Dendritic cell treated with granulocyte-macrophage colony-stimulating factor and Interleukin-4, amounts not matched to agents 40 ng/mL and 50 ng/mL, for 4 days (primary cell): ENCODE measurements at regions not wholly inside any gene's neighbourhood (a gene's known extent, or its start where the extent isn't known, plus 50 kb on each side); places are given as distances from the start of the nearest gene placed in this dataset.

ENCODE experiments used
- H3K27ac Mint-ChIP-seq: one replicate; pipeline ENCODE4 v1.8.0; 2022; ENCODE audit warnings: mild to moderate bottlenecking, mixed read lengths
- H3K27me3 Mint-ChIP-seq: one replicate; pipeline ENCODE4 v1.8.0; 2022; ENCODE audit warnings: mild to moderate bottlenecking, mixed read lengths
- H3K36me3 Mint-ChIP-seq: one replicate; pipeline ENCODE4 v1.8.0; 2022; ENCODE audit warnings: low read depth, mixed read lengths
- H3K4me1 Mint-ChIP-seq: one replicate; pipeline ENCODE4 v1.8.0; 2022; ENCODE audit warnings: low read depth, mixed read lengths
- H3K4me3 Mint-ChIP-seq: one replicate; pipeline ENCODE4 v1.8.0; 2022; ENCODE audit warnings: mild to moderate bottlenecking, moderate library complexity, mixed read lengths
- H3K9me3 Mint-ChIP-seq: one replicate; pipeline ENCODE4 v1.8.0; 2022; ENCODE audit warnings: mixed read lengths
- intact Hi-C: fragments of 100-400 bp; cut with micrococcal nuclease; formaldehyde crosslinking; loops from one replicate; pipeline ENCODE4 v1.15.0; 2022

DNA sequence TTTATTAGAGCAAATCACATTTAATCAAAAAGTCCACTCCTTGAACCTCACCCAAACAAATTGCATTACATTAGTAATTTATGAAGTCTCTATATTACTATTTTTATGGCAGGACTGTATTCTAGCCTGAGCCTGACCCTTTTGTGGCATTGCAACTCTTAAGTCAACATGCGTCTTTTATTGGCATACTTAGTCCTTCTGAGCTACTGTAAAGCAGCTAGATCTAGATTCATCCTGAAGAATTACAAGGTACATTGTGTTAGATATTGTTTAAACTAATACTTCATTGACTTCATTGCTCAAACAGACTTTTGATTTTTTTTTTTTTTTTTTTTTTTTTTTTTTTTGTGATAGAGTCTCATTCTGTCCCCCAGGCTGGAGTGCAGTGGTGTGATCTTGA, 1842.5 kb upstream of the CDH9 start:
- Mint-ChIP-seq H3K4me3 (no peak overlapping the region), H3K27me3 (no peaks in the 10 kb centered on the region), H3K4me1 (no peaks in the 10 kb centered on the region), H3K9me3 (peaks cover 43% of the 10 kb centered on the region), H3K27ac (no peak overlapping the region), H3K36me3 (no peaks in the 10 kb centered on the region)
- intact Hi-C loops: no loop called here

DNA sequence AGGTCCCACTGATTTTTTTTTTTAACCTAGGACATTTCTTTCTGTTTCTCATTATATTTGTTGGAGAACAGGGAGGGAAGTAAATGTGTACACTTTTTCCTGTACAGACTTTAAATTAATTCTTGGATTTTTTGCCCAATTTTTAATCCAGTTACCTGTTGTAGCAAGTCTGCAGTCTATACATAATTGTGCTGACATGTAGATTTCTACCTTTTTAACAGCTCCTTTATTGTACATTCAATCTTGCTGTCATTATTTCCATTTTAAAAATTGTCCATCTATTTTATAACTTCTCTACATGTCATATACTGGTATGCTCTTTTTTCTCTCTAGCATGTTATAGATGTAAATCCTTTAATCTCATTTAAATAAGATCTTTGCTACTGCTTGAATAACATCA, 1838.7 kb upstream of the CDH9 start:
- no peaks in the 10 kb centered on the region for H3K27me3 Mint-ChIP-seq
- no peaks in the 10 kb centered on the region for H3K4me1 Mint-ChIP-seq
- H3K9me3 Mint-ChIP-seq: peaks cover 11% of the 10 kb centered on the region
- intact Hi-C loops: no loop called here
- H3K4me3 Mint-ChIP-seq: no peak overlapping the region
- H3K36me3 Mint-ChIP-seq: no peaks in the 10 kb centered on the region
- no peak overlapping the region for H3K27ac Mint-ChIP-seq

DNA sequence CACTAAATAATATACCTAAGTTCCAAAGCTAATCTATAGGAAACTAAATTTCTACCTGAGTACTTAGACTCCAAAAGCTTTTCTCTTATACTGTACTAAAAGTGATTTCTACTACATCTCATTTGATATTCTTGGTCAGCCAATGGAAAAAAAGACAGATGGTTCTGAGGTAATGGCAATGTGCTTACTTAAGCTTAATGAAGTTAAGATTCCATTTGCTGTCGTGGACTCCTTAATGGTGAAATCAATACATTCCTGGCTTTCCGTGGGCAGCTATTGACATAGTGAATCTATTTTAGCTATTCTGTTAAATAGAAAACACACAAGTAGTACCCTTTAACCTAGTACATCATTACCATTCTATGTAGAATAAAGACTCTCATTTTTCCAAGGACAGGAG, 1825.6 kb upstream of the CDH9 start:
- H3K36me3 Mint-ChIP-seq: no peaks in the 10 kb centered on the region
- intact Hi-C loops: no loop called here
- no peaks in the 10 kb centered on the region for H3K4me1 Mint-ChIP-seq
- no peak overlapping the region for H3K27ac Mint-ChIP-seq
- H3K9me3 Mint-ChIP-seq: peaks cover 4% of the 10 kb centered on the region
- no peaks in the 10 kb centered on the region for H3K27me3 Mint-ChIP-seq
- no peak overlapping the region for H3K4me3 Mint-ChIP-seq

DNA sequence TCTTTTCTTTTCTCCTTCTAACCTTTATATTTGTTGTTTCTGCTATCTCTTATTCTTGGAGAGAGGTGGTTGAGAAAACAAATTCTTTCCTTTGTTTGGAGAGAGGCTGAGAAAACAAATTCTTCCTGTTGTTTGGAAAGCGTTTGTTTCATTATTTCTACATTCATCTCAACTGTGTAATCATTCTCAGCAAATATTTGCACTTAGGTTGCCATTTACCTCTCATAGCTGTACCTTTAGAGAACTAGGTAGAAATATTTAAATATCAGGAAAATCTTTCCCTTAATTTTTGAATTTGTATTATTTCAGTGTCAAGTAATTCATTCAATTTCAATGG, 1824.4 kb upstream of the CDH9 start:
- Mint-ChIP-seq H3K27me3 (no peaks in the 10 kb centered on the region), H3K27ac (no peak overlapping the region), H3K4me3 (no peak overlapping the region), H3K4me1 (no peaks in the 10 kb centered on the region), H3K9me3 (peaks cover 8% of the 10 kb centered on the region), H3K36me3 (no peaks in the 10 kb centered on the region)
- intact Hi-C loops: no loop called here

DNA sequence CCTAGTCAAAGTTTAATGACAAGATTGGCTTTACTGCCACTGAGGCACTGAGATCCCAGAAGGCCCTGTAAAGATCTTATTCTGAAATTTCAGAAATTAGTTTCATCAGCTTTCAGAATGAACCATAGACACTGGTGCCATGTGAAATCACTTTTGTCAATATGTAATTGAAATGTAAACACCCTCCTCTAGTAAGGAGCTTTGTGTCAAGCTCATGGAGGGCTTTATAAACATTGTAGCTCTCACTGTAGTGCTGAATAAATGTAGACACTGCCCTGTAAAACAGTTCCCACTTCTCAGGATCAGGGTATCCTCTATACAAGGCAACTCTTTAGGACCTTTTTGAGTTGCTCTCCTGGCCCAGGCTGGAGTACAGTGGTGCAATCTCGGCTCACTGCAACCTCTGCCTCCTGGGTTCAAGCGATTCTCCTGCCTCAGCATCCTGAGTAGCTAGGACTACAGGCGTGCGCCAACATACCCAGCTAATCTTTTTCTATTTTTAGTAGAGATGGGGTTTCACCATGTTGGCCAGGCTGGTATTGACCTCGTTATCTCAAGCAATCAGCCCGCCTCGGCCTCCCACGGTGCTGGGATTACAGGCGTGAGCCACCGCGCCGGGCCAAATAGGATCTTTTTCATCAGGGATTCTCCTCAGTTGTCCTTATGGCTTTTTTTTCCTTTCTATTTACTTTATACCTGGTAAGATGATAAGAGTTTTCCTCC, 1823.9 kb upstream of the CDH9 start:
- Mint-ChIP-seq H3K4me3 (no peak overlapping the region), H3K36me3 (no peaks in the 10 kb centered on the region), H3K9me3 (peaks cover 8% of the 10 kb centered on the region), H3K4me1 (no peaks in the 10 kb centered on the region), H3K27me3 (no peaks in the 10 kb centered on the region), H3K27ac (no peak overlapping the region)
- intact Hi-C loops: no loop called here

DNA sequence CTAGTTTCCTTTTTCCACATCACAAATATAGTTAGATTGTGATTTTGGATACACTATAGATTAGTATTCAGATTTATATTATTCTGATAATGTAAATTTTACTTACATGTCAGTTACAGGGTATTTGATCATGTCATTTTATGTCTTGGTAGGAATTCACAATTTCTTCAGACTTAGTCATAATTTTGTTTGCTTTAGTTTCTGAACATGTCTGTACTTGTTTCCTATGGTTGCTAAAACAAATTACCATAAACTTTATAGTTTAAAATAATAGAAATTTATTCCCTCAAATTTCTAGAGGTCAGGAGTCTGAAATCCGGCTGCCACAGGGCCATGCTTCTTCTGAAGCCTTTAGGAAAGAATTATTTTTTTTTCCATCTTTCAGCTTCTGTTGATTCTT, 1817.2 kb upstream of the CDH9 start:
- H3K4me1 Mint-ChIP-seq: no peaks in the 10 kb centered on the region
- no peak overlapping the region for H3K4me3 Mint-ChIP-seq
- H3K36me3 Mint-ChIP-seq: no peaks in the 10 kb centered on the region
- H3K27ac Mint-ChIP-seq: no peak overlapping the region
- H3K9me3 Mint-ChIP-seq: peaks cover 36% of the 10 kb centered on the region
- intact Hi-C loops: no loop called here
- H3K27me3 Mint-ChIP-seq: no peaks in the 10 kb centered on the region

DNA sequence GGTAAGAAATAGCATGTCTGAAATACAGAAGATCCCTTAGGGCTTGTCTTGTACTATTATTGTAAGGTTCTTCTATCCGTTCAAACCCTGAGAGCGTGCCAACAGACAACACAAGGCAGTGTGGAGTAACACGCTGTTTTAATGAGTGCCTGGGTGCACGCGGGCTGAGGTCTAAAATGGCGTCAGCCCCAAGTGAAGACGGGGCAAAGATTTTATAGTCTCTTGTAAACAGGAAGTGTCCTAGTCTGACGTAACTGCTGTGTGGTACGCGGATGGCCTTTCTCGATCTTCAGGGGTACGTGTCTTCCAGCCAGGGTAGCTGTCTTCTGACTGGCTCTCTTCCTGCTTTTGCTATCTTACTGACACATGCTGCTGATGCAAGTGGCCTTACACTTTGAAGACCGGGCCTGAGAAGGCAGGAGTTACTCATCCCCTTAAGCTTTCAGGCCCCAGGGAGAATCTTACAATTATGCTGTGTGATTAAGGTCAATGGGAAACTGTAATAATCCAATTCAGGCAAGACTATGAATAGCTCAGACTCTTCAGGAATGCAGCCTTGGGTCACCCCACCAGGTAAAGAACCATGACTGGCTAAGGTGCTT, 1812.0 kb upstream of the CDH9 start:
- Mint-ChIP-seq H3K9me3 (peaks cover 50% of the 10 kb centered on the region), H3K27me3 (no peaks in the 10 kb centered on the region), H3K36me3 (no peaks in the 10 kb centered on the region), H3K4me3 (no peak overlapping the region), H3K27ac (no peak overlapping the region), H3K4me1 (no peaks in the 10 kb centered on the region)
- intact Hi-C loops: no loop called here

DNA sequence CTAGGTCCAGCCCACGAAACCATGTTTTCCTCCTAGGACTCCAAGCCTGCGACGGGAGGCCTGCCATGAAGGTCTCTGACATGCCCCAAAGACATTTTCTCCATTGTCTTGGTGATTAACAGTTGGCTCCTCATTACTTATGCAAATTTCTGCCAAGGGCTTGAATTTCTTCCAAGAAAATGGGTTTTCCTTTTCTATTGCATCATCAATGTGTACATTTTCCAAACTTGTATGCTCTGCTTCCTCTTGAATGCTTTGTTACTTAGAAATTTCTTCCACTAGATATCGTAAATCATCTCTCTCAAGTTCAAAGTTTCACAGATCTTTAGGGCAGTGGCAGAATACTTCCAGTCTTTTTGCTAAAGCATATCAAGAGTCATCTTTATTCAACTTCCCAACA, 1792.7 kb upstream of the CDH9 start:
- Mint-ChIP-seq H3K27ac (no peak overlapping the region), H3K36me3 (no peaks in the 10 kb centered on the region), H3K9me3 (peaks cover 22% of the 10 kb centered on the region), H3K4me3 (no peak overlapping the region), H3K4me1 (no peaks in the 10 kb centered on the region), H3K27me3 (no peaks in the 10 kb centered on the region)
- intact Hi-C loops: no loop called here

DNA sequence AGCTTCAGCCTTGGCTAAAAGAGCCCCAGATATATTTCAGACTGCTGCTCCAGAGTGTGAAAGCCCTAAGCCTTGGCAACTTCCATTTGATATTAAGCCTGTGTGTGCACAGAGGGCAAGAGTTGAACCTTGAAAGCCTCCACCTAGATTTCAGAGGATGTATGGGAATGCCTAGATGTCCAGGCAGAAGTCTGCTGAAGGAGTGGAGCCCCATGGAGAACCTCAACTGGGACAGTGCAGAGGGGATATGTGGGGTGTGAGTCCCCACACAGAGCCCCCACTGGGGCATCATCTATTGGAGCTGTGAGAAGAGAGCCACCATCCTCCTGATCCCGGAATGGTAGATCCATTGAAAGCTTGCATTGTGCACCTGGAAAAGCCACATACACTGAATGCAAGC, 1784.8 kb upstream of the CDH9 start:
- intact Hi-C loops: no loop called here
- Mint-ChIP-seq H3K4me3 (no peak overlapping the region), H3K27ac (no peak overlapping the region), H3K27me3 (no peaks in the 10 kb centered on the region), H3K4me1 (no peaks in the 10 kb centered on the region), H3K9me3 (peaks cover 45% of the 10 kb centered on the region), H3K36me3 (no peaks in the 10 kb centered on the region)

DNA sequence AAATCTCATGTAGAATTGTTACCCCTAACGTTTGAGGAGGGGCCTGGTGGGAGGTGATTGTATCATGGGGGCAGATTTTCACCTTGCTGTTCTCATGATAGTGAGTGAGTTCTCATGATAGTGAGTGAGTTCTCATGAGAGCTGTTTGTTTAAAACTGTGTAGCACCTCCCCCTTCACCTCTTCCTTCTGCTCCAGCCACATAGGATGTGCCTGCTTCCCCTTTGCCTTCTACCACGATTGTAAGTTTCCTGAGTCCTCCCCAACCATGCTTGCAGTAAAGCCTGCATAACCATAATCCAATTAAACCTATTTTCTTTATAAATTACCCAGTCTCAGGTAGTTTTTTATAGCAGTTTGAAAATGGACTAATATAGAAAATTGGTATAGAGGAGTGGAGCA, 1783.7 kb upstream of the CDH9 start:
- intact Hi-C loops: no loop called here
- Mint-ChIP-seq H3K27me3 (no peaks in the 10 kb centered on the region), H3K4me1 (no peaks in the 10 kb centered on the region), H3K9me3 (peaks cover 56% of the 10 kb centered on the region), H3K27ac (no peak overlapping the region), H3K36me3 (no peaks in the 10 kb centered on the region), H3K4me3 (no peak overlapping the region)

DNA sequence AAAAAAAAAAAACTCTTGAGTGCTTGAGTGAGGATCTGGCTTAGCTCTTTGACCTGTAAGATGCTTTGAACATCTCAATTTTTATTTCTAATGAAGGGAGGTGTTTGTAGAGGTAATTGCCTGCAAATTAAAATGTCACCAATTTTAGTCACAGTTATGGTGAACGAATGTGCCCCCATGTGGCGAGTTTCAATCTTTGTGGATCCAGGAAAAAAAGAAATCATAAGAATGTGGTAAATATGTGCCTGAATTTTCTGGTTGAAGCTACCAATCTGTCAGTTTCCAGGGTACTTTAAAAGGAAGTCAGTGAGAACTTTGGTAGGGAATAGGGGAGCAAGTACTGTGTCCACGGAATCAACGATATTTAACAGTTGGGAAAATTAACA, 1772.4 kb upstream of the CDH9 start:
- Mint-ChIP-seq H3K4me1 (no peaks in the 10 kb centered on the region), H3K27me3 (no peaks in the 10 kb centered on the region), H3K27ac (no peak overlapping the region), H3K4me3 (no peak overlapping the region), H3K9me3 (peaks cover 34% of the 10 kb centered on the region), H3K36me3 (no peaks in the 10 kb centered on the region)
- intact Hi-C loops: no loop called here

DNA sequence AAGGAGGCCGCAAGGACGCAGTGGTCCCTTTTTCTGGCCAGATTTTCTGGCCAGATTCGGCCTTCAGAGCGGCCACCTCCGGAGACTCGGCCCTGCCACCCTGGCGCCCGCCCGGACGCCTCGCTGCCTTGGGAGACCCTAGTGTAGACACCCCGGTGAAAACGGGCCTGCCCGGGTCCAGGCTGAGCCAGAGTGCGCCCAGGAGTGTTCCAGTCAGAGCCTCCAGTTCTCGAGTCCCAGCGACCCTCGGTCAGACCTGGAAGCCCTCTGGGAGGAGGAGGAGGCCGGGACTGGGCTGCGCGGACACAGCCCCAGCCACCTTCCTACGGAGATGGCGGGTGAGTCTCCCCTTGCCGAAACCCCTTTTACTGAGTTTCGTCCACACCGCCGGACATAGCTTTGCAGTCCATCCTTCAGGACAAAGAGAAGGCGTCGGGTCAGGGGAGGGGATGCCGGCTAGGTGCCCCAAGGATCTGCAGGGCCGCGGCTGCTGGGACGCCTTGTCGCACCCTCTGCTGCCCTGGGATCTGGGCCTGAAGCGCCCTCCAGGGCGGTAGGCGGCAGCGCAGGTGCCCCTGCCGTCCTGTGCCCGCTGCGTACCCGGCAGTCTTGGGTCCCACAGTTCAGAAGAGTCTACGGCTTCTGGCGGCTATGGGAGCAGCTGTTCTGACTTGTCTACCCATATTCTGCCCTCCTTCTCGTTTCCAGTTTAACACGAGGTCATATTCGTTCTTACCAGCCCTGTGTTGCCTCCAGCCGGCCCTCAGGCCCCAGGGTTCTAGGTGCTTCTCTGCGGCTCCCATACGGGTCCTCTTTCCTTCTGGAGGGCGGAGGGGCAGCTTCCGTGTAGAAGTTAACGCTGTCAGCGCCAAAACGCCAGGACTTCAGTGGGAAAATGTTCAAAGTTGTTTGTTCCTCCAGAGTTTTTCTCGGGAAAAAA, 1771.7 kb upstream of the CDH9 start:
- Mint-ChIP-seq H3K27me3 (no peaks in the 10 kb centered on the region), H3K4me3 (no peak overlapping the region), H3K27ac (no peak overlapping the region), H3K9me3 (peaks cover 34% of the 10 kb centered on the region), H3K36me3 (no peaks in the 10 kb centered on the region), H3K4me1 (no peaks in the 10 kb centered on the region)
- intact Hi-C loops: no loop called here

DNA sequence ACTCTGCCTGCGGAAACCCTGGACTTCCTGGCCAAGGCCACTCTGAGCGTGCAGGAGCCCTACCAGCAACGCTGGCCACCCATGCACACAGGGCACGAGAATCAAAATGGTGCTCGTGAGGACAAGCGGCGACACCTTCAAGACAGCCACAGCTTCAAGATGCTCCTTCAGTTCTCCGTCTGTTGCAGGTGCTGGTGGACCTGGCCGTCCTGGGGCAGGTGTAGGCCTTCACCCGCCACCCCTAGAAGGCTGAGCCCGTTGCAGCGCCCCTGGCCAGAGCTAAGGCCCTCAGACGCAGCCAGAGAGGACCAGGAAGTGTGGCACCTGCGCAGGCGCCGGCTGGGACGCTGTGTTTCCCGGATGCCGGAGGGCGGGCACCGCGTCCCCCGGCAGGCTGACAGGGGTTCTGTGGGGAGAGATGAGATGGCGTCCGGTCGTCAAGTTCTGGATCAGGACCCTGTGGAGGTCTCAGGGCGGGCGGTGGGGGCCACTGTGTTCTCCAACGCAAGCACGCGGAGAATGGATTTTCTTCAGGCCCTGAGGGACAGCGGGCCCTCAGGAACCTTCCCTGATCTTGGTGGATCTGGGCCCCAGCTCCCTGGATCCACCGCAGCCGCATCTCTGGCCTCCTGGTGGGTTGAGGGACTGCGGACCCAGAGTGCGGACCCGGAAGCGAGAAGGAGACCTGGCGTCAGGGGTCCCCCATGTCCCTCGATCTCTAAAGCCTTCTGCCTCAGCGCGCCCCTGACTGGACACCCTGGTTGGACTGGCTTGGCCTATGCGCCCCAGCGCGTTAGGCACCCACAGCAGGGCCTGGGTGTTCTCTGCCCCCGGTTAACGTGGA, 1770.8 kb upstream of the CDH9 start:
- Mint-ChIP-seq H3K4me1 (no peaks in the 10 kb centered on the region), H3K4me3 (no peak overlapping the region), H3K36me3 (no peaks in the 10 kb centered on the region), H3K27ac (no peak overlapping the region), H3K9me3 (peaks cover 34% of the 10 kb centered on the region), H3K27me3 (no peaks in the 10 kb centered on the region)
- intact Hi-C loops: no loop called here
